Liver (tissue), 8 donors: ENCODE measurements at regions not wholly inside any gene's neighbourhood (a gene's known extent, or its start where the extent isn't known, plus 50 kb on each side); places are given as distances from the start of the nearest gene placed in this dataset.

ENCODE experiments used
- DNase-seq: peaks from one replicate; pipeline ENCODE4 v3.0.0-alpha.2; 2017; ENCODE audit warnings: low spot score
- H3K27ac ChIP-seq, 2 donors: one replicate each; pipeline ENCODE4 v1.7.0; 2013; ENCODE audit warnings: inconsistent platforms in 2 of 2, low read length in 2 of 2, control low read depth in 1 of 2, low read depth in 1 of 2, mild to moderate bottlenecking in 1 of 2
- H3K27me3 ChIP-seq, 4 donors: one replicate each; pipeline versions ENCODE4 v1.6.1 to v1.7.0; 2013; ENCODE audit warnings: low read length in 3 of 4, inconsistent platforms in 1 of 4, mild to moderate bottlenecking in 1 of 4, moderate library complexity in 1 of 4; ENCODE audit not compliant: control insufficient read depth in 4 of 4, insufficient read depth in 4 of 4
- H3K36me3 ChIP-seq, 4 donors: one replicate each; pipeline versions ENCODE4 v1.6.1 to v1.7.0; 2013; ENCODE audit warnings: low read length in 3 of 4, mild to moderate bottlenecking in 3 of 4, low read depth in 1 of 4, moderate library complexity in 1 of 4; ENCODE audit not compliant: control insufficient read depth in 4 of 4, insufficient read depth in 3 of 4
- H3K4me1 ChIP-seq, 4 donors: one replicate each; pipeline versions ENCODE4 v1.6.1 to v1.7.0; 2013; ENCODE audit warnings: low read length in 3 of 4, mild to moderate bottlenecking in 3 of 4, moderate library complexity in 1 of 4; ENCODE audit not compliant: control insufficient read depth in 4 of 4, insufficient read depth in 4 of 4
- H3K4me3 ChIP-seq, 3 donors: one replicate each; pipeline versions ENCODE4 v1.6.1 to v1.7.0; 2013; ENCODE audit warnings: low read length in 3 of 3, control low read depth in 1 of 3, low read depth in 1 of 3, mild to moderate bottlenecking in 1 of 3
- H3K9ac ChIP-seq, 2 donors: one replicate each; pipeline ENCODE4 v1.7.0; 2013; ENCODE audit warnings: low read length in 2 of 2, mild to moderate bottlenecking in 2 of 2, moderate library complexity in 2 of 2, control low read depth in 1 of 2, low read depth in 1 of 2
- H3K9me3 ChIP-seq, 4 donors: one replicate each; pipeline versions ENCODE4 v1.6.1 to v1.7.0; 2013; ENCODE audit warnings: low read length in 3 of 4; ENCODE audit not compliant: control insufficient read depth in 4 of 4
- EGR1 ChIP-seq, 2 donors: IDR thresholded peaks; 2 replicates each; pipeline ENCODE4 v1.6.1; 2016 to 2018; ENCODE audit warnings: antibody characterized with exemption in 2 of 2, low read depth in 2 of 2
- FOXA1 ChIP-seq: IDR thresholded peaks from 2 replicates; pipeline ENCODE4 v1.6.1; 2016; ENCODE audit warnings: antibody characterized with exemption
- FOXA2 ChIP-seq: IDR thresholded peaks from 2 replicates; pipeline ENCODE4 v1.6.1; 2016; ENCODE audit warnings: antibody characterized with exemption
- GABPA ChIP-seq, 2 donors: IDR thresholded peaks in 1 of 2; conservative IDR thresholded peaks in 1 of 2; 2 replicates each; pipeline ENCODE4 v1.6.1; 2016; ENCODE audit warnings: antibody characterized with exemption in 2 of 2, mild to moderate bottlenecking in 1 of 2, moderate library complexity in 1 of 2
- HNF4A ChIP-seq, 2 donors: conservative IDR thresholded peaks; 2 replicates each; pipeline ENCODE4 v1.6.1; 2016; ENCODE audit warnings: antibody characterized with exemption in 2 of 2, mild to moderate bottlenecking in 2 of 2
- HNF4G ChIP-seq: IDR thresholded peaks from 2 replicates; pipeline ENCODE4 v1.6.1; 2016; ENCODE audit warnings: antibody characterized with exemption
- JUND ChIP-seq, 2 donors: IDR thresholded peaks; 2 replicates each; pipeline ENCODE4 v1.6.1; 2016; ENCODE audit warnings: antibody characterized with exemption in 2 of 2
- NR2F2 ChIP-seq: IDR thresholded peaks from 2 replicates; pipeline ENCODE4 v1.6.1; 2016; ENCODE audit warnings: antibody characterized with exemption
- RAD21 ChIP-seq, 2 donors: IDR thresholded peaks; 2 replicates each; pipeline ENCODE4 v1.6.1; 2016; ENCODE audit warnings: antibody characterized with exemption in 2 of 2, mild to moderate bottlenecking in 2 of 2
- RXRA ChIP-seq, 2 donors: IDR thresholded peaks; 2 replicates each; pipeline ENCODE4 v1.6.1; 2017 to 2018; ENCODE audit warnings: antibody characterized with exemption in 2 of 2, mild to moderate bottlenecking in 1 of 2
- SP1 ChIP-seq: IDR thresholded peaks from 2 replicates; pipeline ENCODE4 v1.6.1; 2018; ENCODE audit warnings: antibody characterized with exemption, mild to moderate bottlenecking
- TAF1 ChIP-seq: conservative IDR thresholded peaks from 2 replicates; pipeline ENCODE4 v1.6.1; 2016; ENCODE audit warnings: antibody characterized with exemption, mild to moderate bottlenecking
- YY1 ChIP-seq: IDR thresholded peaks from 2 replicates; pipeline ENCODE4 v1.6.1; 2016; ENCODE audit warnings: antibody characterized with exemption, mild to moderate bottlenecking
- WGBS: extraction: QIAGEN DNeasy Blood & Tissue Kit; methylation state at CpG from one replicate; pipeline ENCODE4 v1.1.7; 2013; 5-methylcytosine and 5-hydroxymethylcytosine counted together
- TF ChIP-seq, protein P1 (sequence below): IDR thresholded peaks from 2 replicates; pipeline ENCODE4 v1.6.1; 2016; ENCODE audit warnings: antibody characterized with exemption
- TF ChIP-seq, protein P2 (sequence below): IDR thresholded peaks from 2 replicates; pipeline ENCODE4 v1.6.1; 2016; ENCODE audit warnings: antibody characterized with exemption, mild to moderate bottlenecking
- TF ChIP-seq, protein P3 (sequence below): fragments of 150-350 bp; IDR thresholded peaks from 2 replicates; pipeline ENCODE4 v1.5.1; 2017; ENCODE audit warnings: improper control_type of control experiment, low read depth, low read length; ENCODE audit not compliant: missing input control
- TF ChIP-seq, protein P4 (sequence below): IDR thresholded peaks from 2 replicates; pipeline ENCODE4 v1.6.1; 2016; ENCODE audit warnings: antibody characterized with exemption
- TF ChIP-seq, protein P5 (sequence below): IDR thresholded peaks from 2 replicates; pipeline ENCODE4 v1.6.1; 2016; ENCODE audit warnings: antibody characterized with exemption
- donor health status: healthy.
- donor health status: healthy.
- donor health status: healthy.
- donor health status: healthy.
- donor health status: healthy.

DNA sequence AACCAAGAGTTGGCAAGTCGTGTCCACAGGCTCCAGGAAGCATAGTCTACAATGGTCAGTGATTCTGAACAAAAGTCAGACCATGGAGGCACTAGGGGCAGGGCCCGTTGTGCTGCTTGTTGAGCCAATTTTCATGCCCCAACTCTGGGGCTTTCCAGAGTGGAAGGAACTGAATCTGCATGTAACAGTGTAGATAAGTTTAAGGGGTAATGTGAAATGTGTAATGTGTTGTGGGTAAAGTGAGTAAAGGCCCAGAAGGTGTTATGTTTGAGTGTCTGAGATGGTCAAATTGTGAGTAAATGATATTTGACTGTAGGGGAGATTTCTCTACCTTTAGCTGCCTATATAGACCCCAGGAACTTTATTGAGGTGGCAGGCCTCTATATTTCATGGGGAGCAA lies 1336.5 kb upstream of the SLC39A10 start:
- Histone ChIP-seq H3K36me3 (no peaks in the 10 kb centered on the region), H3K9ac (no peak overlapping the region), H3K27ac (no peak overlapping the region), H3K9me3 (no peaks in the 10 kb centered on the region), H3K4me1 (no peaks in the 10 kb centered on the region), H3K4me3 (no peak overlapping the region), H3K27me3 (no peaks in the 10 kb centered on the region)
- TF ChIP-seq, protein P1, sequence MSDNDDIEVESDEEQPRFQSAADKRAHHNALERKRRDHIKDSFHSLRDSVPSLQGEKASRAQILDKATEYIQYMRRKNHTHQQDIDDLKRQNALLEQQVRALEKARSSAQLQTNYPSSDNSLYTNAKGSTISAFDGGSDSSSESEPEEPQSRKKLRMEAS, result no peak
- TF ChIP-seq HNF4A (conservative IDR thresholded peaks at IDR 0.05), result no peak
- TF ChIP-seq FOXA2, result no peak
- TF ChIP-seq SP1, result no peak
- no peak for TF ChIP-seq EGR1 (IDR thresholded peaks at IDR 0.05; ENCODE audit: low read depth in 2 of 2)
- no peak for TF ChIP-seq HNF4G
- no peak for TF ChIP-seq RXRA (IDR thresholded peaks at IDR 0.05)
- TF ChIP-seq GABPA (IDR thresholded peaks at IDR 0.05 in 1 of 2, conservative IDR thresholded peaks at IDR 0.05 in 1 of 2), result no peak
- TF ChIP-seq FOXA1, result no peak
- no peak for TF ChIP-seq TAF1
- TF ChIP-seq RAD21 (IDR thresholded peaks at IDR 0.05), result no peak
- TF ChIP-seq, protein P2, sequence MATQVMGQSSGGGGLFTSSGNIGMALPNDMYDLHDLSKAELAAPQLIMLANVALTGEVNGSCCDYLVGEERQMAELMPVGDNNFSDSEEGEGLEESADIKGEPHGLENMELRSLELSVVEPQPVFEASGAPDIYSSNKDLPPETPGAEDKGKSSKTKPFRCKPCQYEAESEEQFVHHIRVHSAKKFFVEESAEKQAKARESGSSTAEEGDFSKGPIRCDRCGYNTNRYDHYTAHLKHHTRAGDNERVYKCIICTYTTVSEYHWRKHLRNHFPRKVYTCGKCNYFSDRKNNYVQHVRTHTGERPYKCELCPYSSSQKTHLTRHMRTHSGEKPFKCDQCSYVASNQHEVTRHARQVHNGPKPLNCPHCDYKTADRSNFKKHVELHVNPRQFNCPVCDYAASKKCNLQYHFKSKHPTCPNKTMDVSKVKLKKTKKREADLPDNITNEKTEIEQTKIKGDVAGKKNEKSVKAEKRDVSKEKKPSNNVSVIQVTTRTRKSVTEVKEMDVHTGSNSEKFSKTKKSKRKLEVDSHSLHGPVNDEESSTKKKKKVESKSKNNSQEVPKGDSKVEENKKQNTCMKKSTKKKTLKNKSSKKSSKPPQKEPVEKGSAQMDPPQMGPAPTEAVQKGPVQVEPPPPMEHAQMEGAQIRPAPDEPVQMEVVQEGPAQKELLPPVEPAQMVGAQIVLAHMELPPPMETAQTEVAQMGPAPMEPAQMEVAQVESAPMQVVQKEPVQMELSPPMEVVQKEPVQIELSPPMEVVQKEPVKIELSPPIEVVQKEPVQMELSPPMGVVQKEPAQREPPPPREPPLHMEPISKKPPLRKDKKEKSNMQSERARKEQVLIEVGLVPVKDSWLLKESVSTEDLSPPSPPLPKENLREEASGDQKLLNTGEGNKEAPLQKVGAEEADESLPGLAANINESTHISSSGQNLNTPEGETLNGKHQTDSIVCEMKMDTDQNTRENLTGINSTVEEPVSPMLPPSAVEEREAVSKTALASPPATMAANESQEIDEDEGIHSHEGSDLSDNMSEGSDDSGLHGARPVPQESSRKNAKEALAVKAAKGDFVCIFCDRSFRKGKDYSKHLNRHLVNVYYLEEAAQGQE, result no peak
- TF ChIP-seq YY1, result no peak
- no peak for TF ChIP-seq JUND (IDR thresholded peaks at IDR 0.05)
- TF ChIP-seq, protein P3, sequence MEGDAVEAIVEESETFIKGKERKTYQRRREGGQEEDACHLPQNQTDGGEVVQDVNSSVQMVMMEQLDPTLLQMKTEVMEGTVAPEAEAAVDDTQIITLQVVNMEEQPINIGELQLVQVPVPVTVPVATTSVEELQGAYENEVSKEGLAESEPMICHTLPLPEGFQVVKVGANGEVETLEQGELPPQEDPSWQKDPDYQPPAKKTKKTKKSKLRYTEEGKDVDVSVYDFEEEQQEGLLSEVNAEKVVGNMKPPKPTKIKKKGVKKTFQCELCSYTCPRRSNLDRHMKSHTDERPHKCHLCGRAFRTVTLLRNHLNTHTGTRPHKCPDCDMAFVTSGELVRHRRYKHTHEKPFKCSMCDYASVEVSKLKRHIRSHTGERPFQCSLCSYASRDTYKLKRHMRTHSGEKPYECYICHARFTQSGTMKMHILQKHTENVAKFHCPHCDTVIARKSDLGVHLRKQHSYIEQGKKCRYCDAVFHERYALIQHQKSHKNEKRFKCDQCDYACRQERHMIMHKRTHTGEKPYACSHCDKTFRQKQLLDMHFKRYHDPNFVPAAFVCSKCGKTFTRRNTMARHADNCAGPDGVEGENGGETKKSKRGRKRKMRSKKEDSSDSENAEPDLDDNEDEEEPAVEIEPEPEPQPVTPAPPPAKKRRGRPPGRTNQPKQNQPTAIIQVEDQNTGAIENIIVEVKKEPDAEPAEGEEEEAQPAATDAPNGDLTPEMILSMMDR, result no peak
- TF ChIP-seq, protein P4, sequence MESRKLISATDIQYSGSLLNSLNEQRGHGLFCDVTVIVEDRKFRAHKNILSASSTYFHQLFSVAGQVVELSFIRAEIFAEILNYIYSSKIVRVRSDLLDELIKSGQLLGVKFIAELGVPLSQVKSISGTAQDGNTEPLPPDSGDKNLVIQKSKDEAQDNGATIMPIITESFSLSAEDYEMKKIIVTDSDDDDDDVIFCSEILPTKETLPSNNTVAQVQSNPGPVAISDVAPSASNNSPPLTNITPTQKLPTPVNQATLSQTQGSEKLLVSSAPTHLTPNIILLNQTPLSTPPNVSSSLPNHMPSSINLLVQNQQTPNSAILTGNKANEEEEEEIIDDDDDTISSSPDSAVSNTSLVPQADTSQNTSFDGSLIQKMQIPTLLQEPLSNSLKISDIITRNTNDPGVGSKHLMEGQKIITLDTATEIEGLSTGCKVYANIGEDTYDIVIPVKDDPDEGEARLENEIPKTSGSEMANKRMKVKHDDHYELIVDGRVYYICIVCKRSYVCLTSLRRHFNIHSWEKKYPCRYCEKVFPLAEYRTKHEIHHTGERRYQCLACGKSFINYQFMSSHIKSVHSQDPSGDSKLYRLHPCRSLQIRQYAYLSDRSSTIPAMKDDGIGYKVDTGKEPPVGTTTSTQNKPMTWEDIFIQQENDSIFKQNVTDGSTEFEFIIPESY, result no peak
- no peak for TF ChIP-seq NR2F2
- TF ChIP-seq, protein P5, sequence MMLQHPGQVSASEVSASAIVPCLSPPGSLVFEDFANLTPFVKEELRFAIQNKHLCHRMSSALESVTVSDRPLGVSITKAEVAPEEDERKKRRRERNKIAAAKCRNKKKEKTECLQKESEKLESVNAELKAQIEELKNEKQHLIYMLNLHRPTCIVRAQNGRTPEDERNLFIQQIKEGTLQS, result no peak
- 61% methylated on average over 2 of the region's 2 CpGs for WGBS
- DNase-seq, result no peak
